GM23248 (cell line): ENCODE measurements at regions not wholly inside any gene's neighbourhood (a gene's known extent, or its start where the extent isn't known, plus 50 kb on each side); places are given as distances from the start of the nearest gene placed in this dataset.

ENCODE experiments used
- DNase-seq: peaks from one replicate; pipeline ENCODE4 v3.0.0-alpha.2; 2015
- H2AFZ ChIP-seq: fragments of 200-600 bp; sonication (generic); 2 replicates; pipeline ENCODE4 v1.6.1; 2016; ENCODE audit warnings: antibody characterized with exemption
- H3F3A ChIP-seq: fragments of 200-600 bp; sonication (generic); 2 replicates; pipeline ENCODE4 v1.6.1; 2016; ENCODE audit warnings: mild to moderate bottlenecking, antibody characterized with exemption, mixed run types; ENCODE audit not compliant: insufficient read depth
- H3K27ac ChIP-seq: fragments of 200-600 bp; sonication (generic); 2 replicates; pipeline ENCODE4 v1.5.1; 2016; ENCODE audit warnings: mild to moderate bottlenecking
- H3K27me3 ChIP-seq: fragments of 200-600 bp; sonication (generic); replicated peaks from 2 replicates; pipeline ENCODE4 v1.6.1; 2016; ENCODE audit warnings: mild to moderate bottlenecking; ENCODE audit not compliant: insufficient read depth
- H3K36me3 ChIP-seq: fragments of 200-600 bp; sonication (generic); 2 replicates; pipeline ENCODE4 v1.6.1; 2016; ENCODE audit warnings: low read depth, mild to moderate bottlenecking
- H3K4me1 ChIP-seq: fragments of 200-600 bp; sonication (generic); 2 replicates; pipeline ENCODE4 v1.6.1; 2016; ENCODE audit warnings: mild to moderate bottlenecking; ENCODE audit not compliant: insufficient read depth
- H3K4me2 ChIP-seq: fragments of 200-600 bp; sonication (generic); one replicate; pipeline ENCODE4 v1.6.1; 2016; ENCODE audit warnings: mild to moderate bottlenecking; ENCODE audit not compliant: unreplicated experiment
- H3K4me3 ChIP-seq: fragments of 200-600 bp; sonication (generic); 2 replicates; pipeline ENCODE4 v1.5.1; 2016; ENCODE audit warnings: mild to moderate bottlenecking
- H3K79me2 ChIP-seq: fragments of 200-600 bp; sonication (generic); 2 replicates; pipeline ENCODE4 v1.6.1; 2016; ENCODE audit warnings: mild to moderate bottlenecking; ENCODE audit not compliant: insufficient read depth
- H3K9ac ChIP-seq: fragments of 200-600 bp; sonication (generic); 2 replicates; pipeline ENCODE4 v1.6.1; 2016; ENCODE audit warnings: mild to moderate bottlenecking
- H3K9me2 ChIP-seq: fragments of 200-600 bp; sonication (generic); 2 replicates; pipeline ENCODE4 v1.6.1; 2016; ENCODE audit warnings: mixed run types, mild to moderate bottlenecking, moderate library complexity; ENCODE audit not compliant: insufficient read depth
- H3K9me3 ChIP-seq: fragments of 200-600 bp; sonication (generic); one replicate; pipeline ENCODE4 v1.6.1; 2017; ENCODE audit warnings: low read depth
- H4K20me1 ChIP-seq: fragments of 200-600 bp; sonication (generic); 2 replicates; pipeline ENCODE4 v1.6.0; 2016; ENCODE audit not compliant: insufficient read depth
- EZH2 ChIP-seq: fragments of 200-600 bp; sonication (generic); IDR thresholded peaks from 2 replicates; pipeline ENCODE4 v1.6.1; 2018; ENCODE audit warnings: antibody characterized with exemption, mild to moderate bottlenecking; ENCODE audit not compliant: insufficient read depth, poor library complexity, severe bottlenecking
- EZH2phosphoT487 ChIP-seq: fragments of 200-600 bp; sonication (generic); IDR thresholded peaks from 2 replicates; pipeline ENCODE4 v1.6.1; 2018; ENCODE audit warnings: antibody characterized with exemption, moderate library complexity, mild to moderate bottlenecking, low read depth; ENCODE audit not compliant: insufficient read depth
- WGBS, 2 experiments: methylation state at CpG; one replicate each; pipeline ENCODE4 v1.1.6; 2015 to 2017; ENCODE audit warnings: low lambda C conversion rate in 2 of 2, low coverage in 1 of 2; ENCODE audit errors: missing lambda C conversion rate in 2 of 2; 5-methylcytosine and 5-hydroxymethylcytosine counted together
- in situ Hi-C: fragments of 300-500 bp; cut with MboI; formaldehyde crosslinking; loops from 2 replicates; pipeline ENCODE4 v1.15.0; 2020

DNA sequence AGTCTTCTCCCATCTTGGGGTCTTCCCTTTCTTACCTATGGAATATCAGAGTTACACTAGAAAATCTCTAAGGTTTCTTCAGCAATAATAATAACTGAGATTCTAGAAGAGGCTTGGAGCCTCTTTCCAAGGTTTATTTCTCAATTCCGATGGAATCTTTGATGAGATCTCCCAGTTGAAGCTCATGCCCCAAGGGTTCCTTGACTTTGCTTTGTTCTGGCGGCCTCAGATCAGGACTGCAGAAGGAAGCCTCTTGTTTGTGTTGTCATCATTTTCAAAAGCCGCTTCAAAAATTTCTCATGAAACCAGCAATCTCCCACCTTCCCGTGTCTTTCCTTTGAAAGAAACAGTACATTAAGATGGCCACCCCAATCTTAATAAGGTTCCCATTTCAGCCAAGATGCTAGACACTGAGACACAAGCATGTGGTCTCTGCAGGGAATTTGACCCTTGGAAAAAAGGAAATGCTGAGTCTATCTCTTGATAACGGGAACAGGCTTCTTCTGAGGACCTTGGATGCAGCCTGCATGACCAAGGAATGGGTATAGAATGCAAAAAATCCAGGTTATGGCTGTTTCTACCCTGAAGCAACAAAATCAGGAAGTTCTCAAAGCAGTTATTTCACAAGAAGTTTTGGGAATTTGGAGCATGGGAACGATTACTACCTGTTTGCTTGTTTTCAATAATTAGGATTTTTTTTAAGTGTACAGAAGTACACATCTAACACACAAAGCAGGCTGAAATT is 141.6 kb downstream of the CD24 start:
- in situ Hi-C loops, result no loop called here
- Histone ChIP-seq H3K4me3 (no peak overlapping the region), H3K27ac (no peak overlapping the region), H3K4me1 (no peaks in the 10 kb centered on the region), H3K36me3 (no peaks in the 10 kb centered on the region), H3K27me3 (peaks cover 9% of the 10 kb centered on the region), H3K9me2 (no peaks in the 10 kb centered on the region), H2AFZ (no peak overlapping the region), H3K79me2 (no peaks in the 10 kb centered on the region), H3F3A (no peaks in the 10 kb centered on the region), H4K20me1 (no peaks in the 10 kb centered on the region), H3K9ac (no peak overlapping the region), H3K9me3 (no peaks in the 10 kb centered on the region), H3K4me2 (no peak overlapping the region)
- no peak for DNase-seq
- no peak for TF ChIP-seq EZH2
- no peak for TF ChIP-seq EZH2phosphoT487
- 51 to 54% methylated on average over 6 of the region's 6 CpGs for WGBS, 2 experiments

DNA sequence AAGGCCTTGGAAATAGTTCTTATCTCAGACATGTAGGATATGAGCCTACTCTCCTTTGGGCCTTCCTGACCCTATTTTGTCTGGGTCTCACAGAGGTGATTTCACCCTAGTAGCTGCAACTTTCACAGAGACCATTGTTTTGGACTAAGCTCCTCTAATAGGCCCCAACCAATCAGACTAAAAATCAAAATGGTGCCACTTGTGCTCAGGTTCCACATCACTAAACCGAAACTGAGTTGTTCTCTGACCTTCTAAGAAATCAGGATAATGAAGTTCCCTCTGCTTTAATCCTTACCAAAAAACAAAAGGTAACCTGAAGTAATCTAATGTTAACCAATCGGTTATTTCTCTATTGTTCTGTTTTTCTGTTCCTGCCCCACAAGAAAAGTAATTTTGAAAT is 143.6 kb downstream of the CD24 start:
- in situ Hi-C loops, result no loop called here
- WGBS, 2 experiments, result 29 to 31% methylated on average over 2 of the region's 2 CpGs
- no peak overlapping the region for H3K27ac ChIP-seq

DNA sequence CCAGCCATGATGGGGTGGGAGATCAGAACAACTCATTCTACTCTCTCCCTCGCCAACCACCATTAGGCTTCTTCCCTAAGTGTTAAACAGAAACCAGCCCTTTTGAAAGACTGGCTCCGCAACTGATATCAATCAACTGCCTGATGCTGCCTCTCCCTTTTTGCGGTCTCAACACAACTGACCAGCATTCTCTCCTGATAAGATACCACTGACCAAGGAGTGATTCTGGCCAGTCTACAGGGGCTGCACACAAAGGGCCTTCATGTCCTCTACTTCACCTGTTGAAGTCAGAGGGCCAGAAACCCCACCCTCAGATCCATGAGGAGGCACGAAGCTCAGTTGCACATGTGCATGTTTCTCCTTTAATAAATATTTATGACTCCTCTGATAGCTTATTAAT is 145.1 kb downstream of the CD24 start:
- Histone ChIP-seq H3K27me3 (peaks cover 9% of the 10 kb centered on the region), H3K79me2 (no peaks in the 10 kb centered on the region), H3K4me3 (no peak overlapping the region), H3K9me3 (no peaks in the 10 kb centered on the region), H4K20me1 (no peaks in the 10 kb centered on the region), H3K9ac (no peak overlapping the region), H3K36me3 (no peaks in the 10 kb centered on the region), H3K9me2 (no peaks in the 10 kb centered on the region), H3F3A (no peaks in the 10 kb centered on the region), H3K27ac (no peak overlapping the region), H3K4me2 (no peak overlapping the region), H2AFZ (no peak overlapping the region), H3K4me1 (no peaks in the 10 kb centered on the region)
- 55 to 56% methylated on average over 4 of the region's 4 CpGs for WGBS, 2 experiments
- in situ Hi-C loops, result no loop called here
- no peak for DNase-seq
- TF ChIP-seq EZH2, result no peak

More for the DNA sequence above, 143.6 kb downstream of the CD24 start:
- Histone ChIP-seq H2AFZ (no peak overlapping the region), H3K9me3 (no peaks in the 10 kb centered on the region), H3K4me3 (no peak overlapping the region), H3K9ac (no peak overlapping the region), H3K36me3 (no peaks in the 10 kb centered on the region), H4K20me1 (no peaks in the 10 kb centered on the region), H3F3A (no peaks in the 10 kb centered on the region), H3K27me3 (peaks cover 9% of the 10 kb centered on the region), H3K9me2 (no peaks in the 10 kb centered on the region), H3K4me2 (no peak overlapping the region), H3K79me2 (no peaks in the 10 kb centered on the region), H3K4me1 (no peaks in the 10 kb centered on the region)
- no peak for DNase-seq
- TF ChIP-seq EZH2phosphoT487 (no peak), EZH2 (no peak)

DNA sequence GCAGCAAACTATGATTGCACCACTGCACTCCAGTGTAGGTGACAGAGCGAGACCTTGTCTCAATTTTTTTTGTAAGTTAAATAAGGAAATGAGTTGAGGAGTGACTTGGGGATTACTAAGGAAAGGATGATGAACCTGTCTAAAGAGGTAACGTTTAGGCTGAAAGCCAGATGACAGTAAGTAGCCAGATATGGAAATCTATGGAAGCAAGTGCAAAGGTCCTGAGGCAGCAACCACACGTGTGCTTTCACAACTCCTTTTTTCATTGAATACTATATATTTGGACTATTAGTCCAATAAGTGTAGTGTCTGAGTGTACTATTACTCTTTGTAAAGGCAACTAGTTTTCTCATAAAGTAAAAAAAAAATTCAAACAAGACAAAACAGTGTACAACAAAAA is 147.4 kb downstream of the CD24 start:
- WGBS, 2 experiments, result 46 to 55% methylated on average over 3 of the region's 3 CpGs
- Histone ChIP-seq H2AFZ (no peak overlapping the region), H3K27ac (no peak overlapping the region), H3K4me3 (no peak overlapping the region), H3K9ac (no peak overlapping the region), H3F3A (no peaks in the 10 kb centered on the region), H3K79me2 (no peaks in the 10 kb centered on the region), H3K36me3 (no peaks in the 10 kb centered on the region), H3K4me1 (no peaks in the 10 kb centered on the region), H3K9me3 (no peaks in the 10 kb centered on the region), H4K20me1 (no peaks in the 10 kb centered on the region), H3K9me2 (no peaks in the 10 kb centered on the region), H3K27me3 (no peaks in the 10 kb centered on the region), H3K4me2 (no peak overlapping the region)
- TF ChIP-seq EZH2 (no peak), EZH2phosphoT487 (no peak)
- in situ Hi-C loops, result no loop called here
- no peak for DNase-seq
